Effector memory CD8-positive, alpha-beta T cell (primary cell): ENCODE measurements at regions not wholly inside any gene's neighbourhood (a gene's known extent, or its start where the extent isn't known, plus 50 kb on each side); places are given as distances from the start of the nearest gene placed in this dataset.

Experiments used
- ATAC-seq: fragments of 150-1000 bp; cut with Tn5 transposase; replicated peaks from 2 replicates; pipeline ENCODE4 v1.10.0; 2021; ENCODE audit warnings: mild to moderate bottlenecking, moderate library complexity
- DNase-seq, 3 experiments: peaks; one replicate each; pipeline ENCODE4 v3.0.0; 2021
- H3K27ac Mint-ChIP-seq, 2 donors: one replicate each; pipeline ENCODE4 v1.8.0; 2022; ENCODE audit warnings: mild to moderate bottlenecking in 2 of 2, mixed read lengths in 2 of 2, moderate library complexity in 2 of 2
- H3K27me3 Mint-ChIP-seq, 2 donors: one replicate each; pipeline ENCODE4 v1.8.0; 2022; ENCODE audit warnings: mixed read lengths in 2 of 2
- H3K36me3 Mint-ChIP-seq: one replicate; pipeline ENCODE4 v1.8.0; 2022; ENCODE audit warnings: mild to moderate bottlenecking, moderate library complexity, mixed read lengths; ENCODE audit not compliant: insufficient read depth
- H3K4me1 Mint-ChIP-seq, 2 donors: one replicate each; pipeline ENCODE4 v1.8.0; 2022; ENCODE audit warnings: low read depth in 2 of 2, mixed read lengths in 2 of 2
- H3K4me3 Mint-ChIP-seq, 2 donors: one replicate each; pipeline ENCODE4 v1.8.0; 2022; ENCODE audit warnings: mild to moderate bottlenecking in 2 of 2, mixed read lengths in 2 of 2, moderate library complexity in 2 of 2
- H3K9me3 Mint-ChIP-seq, 2 donors: one replicate each; pipeline ENCODE4 v1.8.0; 2022; ENCODE audit warnings: mixed read lengths in 2 of 2

DNA sequence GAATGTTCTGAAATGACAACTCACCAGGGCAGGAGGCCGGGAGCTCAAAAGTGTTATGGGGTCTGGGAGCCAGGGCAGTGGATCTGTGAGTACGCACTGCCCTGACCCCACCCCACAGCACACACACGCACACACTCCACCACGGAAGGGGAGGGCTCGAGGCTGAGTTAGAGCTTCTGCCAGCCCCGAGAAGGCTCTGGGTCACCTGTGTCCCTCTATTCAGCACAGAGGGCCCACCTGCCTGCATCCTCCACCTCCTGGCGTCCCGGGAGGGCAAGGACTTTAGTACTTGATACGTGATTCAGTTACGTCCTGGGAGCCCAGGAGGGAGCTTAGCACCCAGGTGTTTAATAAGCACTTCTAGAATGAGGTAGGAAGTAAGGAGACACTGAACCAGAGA is 190.0 kb upstream of the GPR12 start:
- Mint-ChIP-seq H3K4me1 (no peaks in the 10 kb centered on the region), H3K36me3 (peaks cover 3% of the 10 kb centered on the region), H3K27me3 (peaks cover 8 to 14% of the 10 kb centered on the region in 2 donors), H3K9me3 (no peaks in the 10 kb centered on the region), H3K27ac (no peak overlapping the region), H3K4me3 (no peak overlapping the region)
- DNase-seq, result no peak
- ATAC-seq, result no peak

DNA sequence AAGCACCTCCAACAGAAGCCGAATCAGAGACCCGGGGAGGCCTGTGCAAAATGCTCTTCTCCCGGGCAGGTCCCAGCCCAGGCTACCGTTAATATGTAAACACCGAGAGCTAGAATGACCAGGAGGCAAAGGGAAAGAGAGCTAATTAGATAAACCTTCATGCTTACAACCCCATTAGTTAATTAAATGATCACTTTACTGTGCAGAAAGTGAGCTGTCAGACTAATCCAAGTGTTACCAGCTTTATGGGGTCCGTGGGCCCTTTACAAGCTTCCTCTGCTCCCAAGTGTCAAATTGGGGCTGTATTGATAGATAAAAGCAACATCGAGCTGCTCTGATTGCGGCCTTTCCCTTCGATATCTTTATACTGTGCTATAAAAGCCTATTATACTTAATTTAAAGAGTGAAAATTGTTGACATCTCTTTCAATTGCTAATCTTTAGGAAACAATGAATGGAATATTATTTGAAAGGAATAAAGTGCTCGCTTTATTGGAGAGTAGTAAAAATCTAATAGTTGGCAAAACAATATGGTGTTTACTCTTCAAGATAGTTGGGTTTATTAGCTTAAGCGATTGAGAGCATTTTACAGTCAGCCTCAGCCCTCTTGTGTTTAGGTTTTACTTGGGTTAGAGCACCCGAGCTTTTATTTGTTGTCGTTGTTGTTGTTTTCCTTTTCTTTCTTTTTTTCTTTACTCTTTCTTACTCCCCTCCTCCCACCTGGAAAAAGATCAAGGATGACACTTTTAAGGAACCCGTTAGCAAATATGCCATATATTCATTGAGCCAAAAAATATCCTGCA is 189.3 kb upstream of the GPR12 start:
- no peak overlapping the region for H3K27ac Mint-ChIP-seq
- H3K27me3 Mint-ChIP-seq, result peaks cover 5 to 7% of the 10 kb centered on the region in 2 donors
- no peak for DNase-seq
- no peak overlapping the region for H3K4me3 Mint-ChIP-seq
- H3K36me3 Mint-ChIP-seq, result peaks cover 3% of the 10 kb centered on the region
- ATAC-seq, result no peak
- no peaks in the 10 kb centered on the region for H3K9me3 Mint-ChIP-seq
- H3K4me1 Mint-ChIP-seq, result no peaks in the 10 kb centered on the region

DNA sequence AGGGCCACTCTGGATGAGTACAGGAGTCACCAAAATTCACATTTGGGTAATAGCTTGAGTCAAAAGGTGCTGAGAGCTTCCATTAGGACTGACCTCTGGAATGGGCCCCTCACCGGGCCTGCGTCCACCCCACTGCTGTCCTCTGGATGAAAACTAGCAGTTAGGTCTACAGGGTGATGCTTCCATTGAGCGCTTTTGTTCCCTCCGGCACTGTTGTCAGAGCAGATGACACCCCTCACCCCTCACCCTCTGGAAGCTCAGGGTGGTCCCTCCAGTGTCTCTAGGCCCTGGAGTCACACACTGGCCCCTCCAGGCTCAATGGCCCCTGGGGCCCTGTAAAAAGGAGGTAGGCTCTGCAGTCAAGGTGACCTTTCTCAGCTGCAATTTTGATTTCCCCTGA is 187.8 kb upstream of the GPR12 start:
- H3K36me3 Mint-ChIP-seq, result peaks cover 3% of the 10 kb centered on the region
- ATAC-seq, result no peak
- no peaks in the 10 kb centered on the region for H3K9me3 Mint-ChIP-seq
- no peaks in the 10 kb centered on the region for H3K4me1 Mint-ChIP-seq
- no peak overlapping the region for H3K4me3 Mint-ChIP-seq
- H3K27me3 Mint-ChIP-seq, result peaks cover 5 to 10% of the 10 kb centered on the region in 2 donors
- no peak overlapping the region for H3K27ac Mint-ChIP-seq
- DNase-seq, result no peak

DNA sequence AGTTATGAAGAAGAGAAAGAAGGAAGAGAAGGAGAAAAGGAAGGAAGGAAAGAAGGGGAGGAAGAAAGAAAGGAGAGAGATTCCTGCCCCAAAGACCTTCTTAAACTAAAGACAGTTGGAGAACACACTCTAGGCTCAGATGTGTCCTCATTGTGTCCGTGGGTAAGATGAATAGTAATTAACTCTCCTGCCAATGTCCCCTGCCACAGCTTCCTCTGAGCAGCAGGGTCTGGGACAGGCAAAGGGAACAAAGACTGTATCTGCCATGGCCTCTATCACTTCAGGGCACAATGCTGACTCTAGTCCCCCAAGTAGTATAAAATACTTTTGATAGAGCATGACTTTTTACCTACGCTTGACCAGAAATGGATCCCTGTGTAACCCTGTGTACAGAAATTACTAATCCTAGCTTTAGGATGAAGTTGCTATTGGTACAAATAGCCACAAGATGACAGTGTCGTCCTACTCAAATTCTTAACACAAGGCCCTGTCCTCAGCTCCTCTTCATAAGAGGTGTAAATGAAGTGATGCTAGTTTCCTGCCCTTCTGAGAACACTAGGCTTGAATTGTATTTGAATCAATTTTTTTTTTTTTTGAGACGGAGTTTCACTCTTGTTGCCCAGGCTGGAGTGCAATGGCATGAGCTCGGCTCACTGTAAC is 186.2 kb upstream of the GPR12 start:
- H3K9me3 Mint-ChIP-seq, result no peaks in the 10 kb centered on the region
- no peaks in the 10 kb centered on the region for H3K4me1 Mint-ChIP-seq
- DNase-seq (no peak), ATAC-seq (peak; percentile 31)
- peaks cover 3% of the 10 kb centered on the region for H3K36me3 Mint-ChIP-seq
- H3K4me3 Mint-ChIP-seq, result no peak overlapping the region
- H3K27ac Mint-ChIP-seq, result no peak overlapping the region
- peaks cover 17 to 18% of the 10 kb centered on the region in 2 donors for H3K27me3 Mint-ChIP-seq

DNA sequence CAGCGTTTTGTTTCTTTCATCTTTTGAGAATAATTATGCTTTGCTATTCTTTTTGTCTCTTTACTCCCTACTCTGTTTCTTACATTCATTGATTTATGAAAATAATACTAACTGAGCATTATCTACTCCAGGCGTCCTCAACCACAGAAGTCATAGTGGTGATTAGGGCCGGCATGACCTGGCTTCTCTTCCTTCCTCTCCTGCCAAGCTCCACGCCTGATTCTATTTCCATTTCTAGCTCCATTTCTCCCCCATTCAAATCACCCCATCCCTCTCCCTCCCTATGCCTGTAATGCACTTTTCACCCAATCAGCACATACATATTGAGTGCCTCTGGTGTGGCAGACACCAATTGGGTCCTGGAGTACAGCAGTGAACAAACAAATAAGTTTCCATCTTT is 183.2 kb upstream of the GPR12 start:
- Mint-ChIP-seq H3K27ac (no peak overlapping the region), H3K9me3 (no peaks in the 10 kb centered on the region), H3K36me3 (no peaks in the 10 kb centered on the region), H3K4me1 (peaks cover 0 to 1% of the 10 kb centered on the region in 2 donors), H3K4me3 (no peak overlapping the region), H3K27me3 (peaks cover 17 to 20% of the 10 kb centered on the region in 2 donors)
- no peak for ATAC-seq
- DNase-seq, result no peak

DNA sequence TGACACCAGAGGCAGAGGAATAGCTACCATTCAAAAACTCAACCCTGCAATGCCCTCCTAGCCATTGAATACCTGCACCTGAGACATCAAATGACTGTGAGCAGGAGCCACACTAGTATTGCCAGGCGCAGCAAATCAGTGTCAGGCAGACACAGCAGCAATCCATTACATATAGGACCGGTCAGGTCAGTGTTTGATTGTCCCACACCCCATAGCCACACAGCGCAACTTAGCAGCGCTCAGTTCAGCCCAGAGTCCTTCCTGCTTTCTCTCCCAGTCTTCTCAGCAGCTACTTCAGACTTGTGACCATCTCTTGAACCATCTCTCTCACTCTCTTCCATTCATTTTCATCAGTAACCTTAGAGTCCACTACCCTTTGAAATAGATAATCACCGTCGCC is 181.6 kb upstream of the GPR12 start:
- no peaks in the 10 kb centered on the region for H3K36me3 Mint-ChIP-seq
- peaks cover 0 to 1% of the 10 kb centered on the region in 2 donors for H3K4me1 Mint-ChIP-seq
- H3K9me3 Mint-ChIP-seq, result no peaks in the 10 kb centered on the region
- H3K4me3 Mint-ChIP-seq, result no peak overlapping the region
- DNase-seq (no peak), ATAC-seq (no peak)
- peaks cover 17 to 31% of the 10 kb centered on the region in 2 donors for H3K27me3 Mint-ChIP-seq
- H3K27ac Mint-ChIP-seq, result no peak overlapping the region

DNA sequence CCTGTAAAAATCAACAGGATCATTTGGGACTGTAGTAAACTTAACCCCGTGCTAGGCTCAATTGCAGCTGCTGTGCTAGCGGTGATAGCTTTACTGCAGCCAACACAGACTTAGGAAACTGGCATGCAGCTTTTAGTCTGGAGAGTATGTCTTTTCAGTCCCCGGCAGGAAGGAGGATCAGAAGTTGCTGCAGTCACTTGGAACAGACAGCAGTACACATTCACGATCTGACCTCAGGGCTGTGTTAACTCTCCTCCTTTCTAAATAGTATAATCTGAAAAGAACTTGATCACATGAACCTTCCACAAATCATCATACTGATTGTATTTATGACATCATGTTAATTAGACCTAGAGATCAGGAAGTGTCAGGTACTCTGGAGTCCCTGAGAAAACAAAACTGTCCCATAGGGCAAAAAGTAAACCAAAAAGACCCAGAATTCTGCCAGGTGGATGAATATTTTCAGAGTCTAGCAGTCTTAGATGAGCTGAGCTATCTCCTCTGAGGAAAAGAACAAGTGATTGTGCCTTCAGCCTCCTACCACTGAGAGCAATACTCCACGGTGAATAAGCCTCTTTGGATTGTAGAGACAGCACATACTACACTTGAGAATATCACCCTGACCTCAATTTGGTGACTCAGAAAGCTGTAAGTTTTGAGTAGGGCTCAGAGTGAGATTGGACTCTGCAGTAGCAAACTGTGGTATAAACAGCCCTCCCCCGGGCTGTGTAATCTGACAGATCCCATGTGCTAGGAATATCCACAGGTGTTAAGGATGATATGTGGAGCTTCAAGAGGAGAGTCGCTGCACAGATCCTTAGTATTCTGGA is 181.0 kb upstream of the GPR12 start:
- DNase-seq (no peak), ATAC-seq (no peak)
- Mint-ChIP-seq H3K9me3 (no peaks in the 10 kb centered on the region), H3K4me1 (peaks cover 0 to 1% of the 10 kb centered on the region in 2 donors), H3K27me3 (peaks cover 17 to 31% of the 10 kb centered on the region in 2 donors), H3K36me3 (no peaks in the 10 kb centered on the region), H3K4me3 (no peak overlapping the region), H3K27ac (no peak overlapping the region)

DNA sequence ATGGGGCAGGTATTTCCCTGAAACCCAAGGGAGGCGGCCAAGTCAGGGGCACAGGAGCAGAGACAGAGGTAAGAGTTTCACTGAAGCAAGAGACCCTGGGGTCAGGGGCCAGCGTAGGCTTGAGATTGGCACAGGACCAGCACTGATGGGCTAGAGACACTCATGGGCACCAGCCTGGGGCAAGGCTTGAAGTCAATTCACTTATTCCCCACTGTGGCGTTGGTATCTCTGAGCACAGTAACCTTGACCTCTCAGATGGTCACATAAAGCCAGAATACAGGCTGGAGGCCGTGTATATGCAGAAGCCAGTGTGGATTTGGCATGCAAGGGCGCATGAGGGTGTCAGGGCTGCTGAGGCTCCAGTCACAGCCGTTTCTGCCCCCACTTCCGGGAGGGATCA is 173.5 kb upstream of the GPR12 start:
- peaks cover 0 to 21% of the 10 kb centered on the region in 2 donors for H3K27me3 Mint-ChIP-seq
- no peaks in the 10 kb centered on the region for H3K36me3 Mint-ChIP-seq
- peaks cover 0 to 3% of the 10 kb centered on the region in 2 donors for H3K4me1 Mint-ChIP-seq
- ATAC-seq, result no peak
- H3K9me3 Mint-ChIP-seq, result no peaks in the 10 kb centered on the region
- no peak for DNase-seq
- no peak overlapping the region for H3K4me3 Mint-ChIP-seq
- no peak overlapping the region for H3K27ac Mint-ChIP-seq

DNA sequence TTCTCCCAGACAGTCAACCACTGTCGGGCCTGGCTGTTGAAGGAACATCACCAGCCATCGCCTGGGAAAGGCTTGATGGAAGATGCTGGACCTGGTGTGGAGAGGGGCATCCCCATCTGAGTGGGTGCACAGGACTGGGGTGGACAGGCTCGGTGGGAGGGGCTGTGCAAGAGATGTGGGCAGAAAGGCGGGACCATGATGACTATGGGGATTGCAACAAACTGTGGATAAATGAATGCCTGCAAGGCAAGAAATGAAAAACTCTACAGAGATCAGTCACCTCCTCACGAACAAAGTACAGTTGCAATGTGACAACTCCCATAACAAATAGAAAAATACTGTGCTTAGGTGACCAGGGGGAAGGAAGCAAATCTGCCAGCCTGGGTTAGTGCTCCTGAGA is 171.9 kb upstream of the GPR12 start:
- H3K9me3 Mint-ChIP-seq, result no peaks in the 10 kb centered on the region
- H3K4me1 Mint-ChIP-seq, result peaks cover 0 to 3% of the 10 kb centered on the region in 2 donors
- H3K36me3 Mint-ChIP-seq, result no peaks in the 10 kb centered on the region
- no peak overlapping the region for H3K27ac Mint-ChIP-seq
- H3K27me3 Mint-ChIP-seq, result peaks cover 0 to 8% of the 10 kb centered on the region in 2 donors
- DNase-seq, result no peak
- no peak overlapping the region for H3K4me3 Mint-ChIP-seq
- ATAC-seq, result no peak

DNA sequence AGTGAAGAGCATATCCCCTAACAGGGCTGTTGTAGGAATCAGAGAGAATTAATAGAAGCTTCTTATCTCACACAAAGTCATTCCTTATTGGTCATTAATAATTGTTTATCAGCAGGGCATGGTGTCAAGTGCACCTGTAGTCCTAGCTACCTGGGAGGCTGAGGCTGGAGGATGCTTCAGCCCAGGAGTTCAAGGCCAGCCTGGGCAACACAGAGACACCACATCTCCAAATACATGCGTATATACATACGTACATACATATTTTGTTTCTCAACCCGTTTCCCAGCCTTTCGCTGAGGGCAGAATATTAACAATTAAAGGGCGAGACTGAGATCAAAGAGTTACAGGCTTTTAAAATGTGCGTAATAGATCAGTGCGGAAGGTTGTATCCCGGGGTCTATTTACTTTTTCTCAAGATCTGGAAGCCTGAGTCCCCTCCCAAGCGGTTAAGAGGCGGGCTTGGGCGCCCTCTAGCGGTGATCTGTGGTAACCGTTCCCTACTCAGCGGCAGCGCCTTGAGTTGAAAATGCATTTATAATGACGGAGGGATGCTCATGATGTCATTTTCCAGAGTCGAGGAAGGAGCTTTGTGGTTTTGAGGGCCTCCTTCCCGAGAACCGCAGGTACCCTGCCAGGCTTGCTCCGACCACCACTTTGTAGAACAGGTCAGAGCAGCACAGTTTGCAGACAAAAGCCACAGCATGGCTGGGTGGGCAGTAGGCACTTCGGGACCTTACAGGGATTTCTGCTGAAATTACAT is 169.6 kb upstream of the GPR12 start:
- ATAC-seq (peak; percentile 70), DNase-seq (peak; percentile 57 to 64 (median 63))
- Mint-ChIP-seq H3K27ac (no peak overlapping the region), H3K4me1 (peaks cover 0 to 3% of the 10 kb centered on the region in 2 donors), H3K36me3 (no peaks in the 10 kb centered on the region), H3K9me3 (no peaks in the 10 kb centered on the region), H3K27me3 (peaks cover 14 to 17% of the 10 kb centered on the region in 2 donors), H3K4me3 (no peak overlapping the region)

DNA sequence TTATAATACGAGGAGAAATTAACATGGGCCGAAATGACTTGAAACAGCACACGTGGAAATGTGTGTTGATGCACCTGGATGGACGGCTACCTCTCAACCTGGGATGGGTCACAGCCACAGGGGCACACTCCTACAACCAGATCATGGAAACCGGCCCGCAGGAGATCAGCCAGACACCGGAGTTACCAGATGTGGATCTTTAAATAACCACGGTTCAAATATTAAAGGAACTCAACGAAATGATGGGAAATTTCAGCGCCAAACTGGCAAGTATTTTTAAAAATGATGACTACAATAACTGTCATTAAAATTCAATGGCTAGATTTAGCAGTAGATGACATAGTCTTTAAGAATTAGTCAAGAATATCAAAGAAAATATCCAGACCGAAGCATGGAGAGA is 166.9 kb upstream of the GPR12 start:
- no peak for DNase-seq
- Mint-ChIP-seq H3K4me3 (no peak overlapping the region), H3K36me3 (no peaks in the 10 kb centered on the region), H3K9me3 (no peaks in the 10 kb centered on the region), H3K4me1 (peaks cover 0 to 3% of the 10 kb centered on the region in 2 donors), H3K27ac (no peak overlapping the region), H3K27me3 (peaks cover 31 to 40% of the 10 kb centered on the region in 2 donors)
- no peak for ATAC-seq

DNA sequence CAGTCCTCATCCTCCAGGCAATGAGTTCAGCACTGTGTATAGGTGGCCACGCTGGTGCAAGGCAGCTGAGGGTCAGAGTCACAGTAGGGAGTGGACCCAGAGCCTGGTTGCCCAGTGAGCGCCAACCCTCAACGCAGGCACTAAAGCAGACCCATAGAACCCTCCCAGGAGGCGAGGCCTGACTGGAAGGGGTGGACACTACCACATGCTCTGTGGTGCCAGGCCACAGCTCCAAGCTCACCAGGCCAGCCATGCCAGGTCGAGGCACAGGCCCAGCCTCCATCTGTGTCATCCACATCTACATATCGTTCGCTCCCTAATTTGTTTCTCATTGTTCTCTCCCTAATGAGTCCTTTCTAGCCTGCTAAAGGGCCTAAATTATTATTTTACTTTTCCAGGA is 165.8 kb upstream of the GPR12 start:
- ATAC-seq, result no peak

More for the DNA sequence above, 165.8 kb upstream of the GPR12 start:
- H3K27ac Mint-ChIP-seq, result no peak overlapping the region
- no peak overlapping the region for H3K4me3 Mint-ChIP-seq
- peaks cover 0 to 3% of the 10 kb centered on the region in 2 donors for H3K4me1 Mint-ChIP-seq
- H3K27me3 Mint-ChIP-seq, result peaks cover 36 to 51% of the 10 kb centered on the region in 2 donors
- no peaks in the 10 kb centered on the region for H3K36me3 Mint-ChIP-seq
- DNase-seq, result no peak
- no peaks in the 10 kb centered on the region for H3K9me3 Mint-ChIP-seq
